ENCODE measurements at regions not wholly inside any gene's neighbourhood (a gene's known extent, or its start where the extent isn't known, plus 50 kb on each side); places are given as distances from the start of the nearest gene placed in this dataset.
"Not testable (repeated sequence)": the region's sequence is repeated elsewhere in the genome, so short reads cannot be mapped to it uniquely, and the experiment has no call there.

- no peak for DNase-seq
Observed at GRCh38 chr3:182479419-182480336, 313.6 kb upstream of the ATP11B start.

DNA sequence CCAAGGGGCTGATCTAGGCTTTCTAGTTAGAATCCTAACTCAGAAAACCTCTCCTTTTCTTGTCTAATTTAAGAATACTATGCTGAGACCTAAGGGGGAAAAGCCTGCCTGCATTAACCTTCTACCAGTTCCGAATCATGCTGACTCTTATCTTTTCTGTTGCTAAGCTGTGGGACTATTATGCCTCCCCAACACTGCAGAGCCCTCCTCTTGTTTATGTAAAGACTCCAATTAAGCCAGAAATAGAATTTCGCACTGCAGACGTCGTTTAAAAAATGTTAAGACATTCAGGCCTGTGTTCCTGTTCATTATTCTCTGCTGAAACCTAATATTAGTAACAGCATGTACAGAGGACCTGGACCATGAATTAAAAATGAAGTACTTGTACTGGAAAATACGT, 310.6 kb upstream of the ATP11B start:
- no peak for DNase-seq

GRCh38 chr3:182484682-182485081, 308.6 kb upstream of the ATP11B start:
- DNase-seq: no peak

- DNase-seq: no peak
Observed at GRCh38 chr3:182485301-182485700, 308.0 kb upstream of the ATP11B start.

DNA sequence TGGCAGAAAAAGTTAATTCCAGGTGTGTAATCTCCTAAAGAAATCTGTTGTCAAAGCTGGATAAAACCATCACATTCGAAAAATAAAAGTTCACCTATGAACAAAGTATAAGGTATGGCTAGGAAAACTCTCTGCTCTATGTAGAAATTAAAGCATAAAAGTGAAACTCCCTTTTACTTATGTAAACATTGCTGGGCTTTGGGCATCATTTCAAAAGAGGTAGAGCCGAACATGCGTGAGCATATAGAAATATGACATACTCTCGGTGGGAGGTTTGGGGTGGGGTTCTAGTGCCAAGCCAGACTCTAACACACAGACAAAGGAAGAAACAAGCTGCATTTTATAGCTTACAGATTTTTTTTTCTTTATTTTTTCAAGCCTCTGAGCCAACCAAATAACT, 306.8 kb upstream of the ATP11B start:
- no peak for DNase-seq

DNA sequence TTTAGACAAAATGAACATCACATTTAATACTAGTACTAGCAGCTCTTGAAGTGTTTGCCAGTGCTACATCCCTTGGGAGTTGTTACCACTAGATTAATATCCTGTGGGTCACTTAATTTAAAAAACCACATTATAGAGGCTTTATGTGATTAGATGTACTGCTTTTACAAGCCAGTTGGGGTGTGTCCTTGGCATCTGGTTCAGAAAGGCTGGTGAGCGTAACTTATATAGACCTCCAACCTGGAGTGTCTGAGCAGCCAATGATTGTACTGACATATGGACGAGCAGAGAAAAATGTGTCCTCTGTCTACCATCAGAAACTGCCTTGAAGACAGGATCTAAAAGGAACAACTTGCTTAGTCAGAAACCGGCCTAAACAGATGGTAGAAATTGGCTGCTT, 306.2 kb upstream of the ATP11B start:
- DNase-seq: peak; percentile 73

GRCh38 chr3:182487611-182488010, 305.7 kb upstream of the ATP11B start:
- DNase-seq: no peak

- DNase-seq: peak; percentile 41
Observed at GRCh38 chr3:182490596-182491491, 302.5 kb upstream of the ATP11B start.

GRCh38 chr3:182491577-182491976, 301.7 kb upstream of the ATP11B start:
- no peak for DNase-seq

GRCh38 chr3:182492536-182492935, 300.8 kb upstream of the ATP11B start:
- no peak for DNase-seq

- DNase-seq: no peak
Observed at GRCh38 chr3:182500289-182500688, 293.0 kb upstream of the ATP11B start.

DNA sequence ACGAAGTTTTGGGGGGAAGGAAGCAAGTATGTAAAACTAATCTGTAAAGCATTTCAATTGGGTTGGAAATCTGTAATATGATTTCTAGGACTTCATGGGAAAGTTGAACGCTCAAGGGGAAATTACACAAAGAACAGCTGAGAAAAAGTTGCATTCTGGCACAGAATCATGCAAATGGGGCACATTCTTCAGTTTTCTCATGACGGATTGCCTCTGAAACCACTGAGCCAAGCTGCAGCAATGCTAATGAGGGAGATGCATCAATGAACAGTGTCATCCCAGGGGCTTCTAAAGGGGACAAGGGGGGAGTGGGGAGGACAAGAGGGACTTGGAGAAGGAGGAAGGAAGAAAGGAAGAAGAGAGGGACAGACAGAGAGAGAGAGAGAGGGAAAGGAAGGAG, 291.4 kb upstream of the ATP11B start:
- no peak for DNase-seq

GRCh38 chr3:182503401-182503800, 289.9 kb upstream of the ATP11B start:
- no peak for DNase-seq

DNA sequence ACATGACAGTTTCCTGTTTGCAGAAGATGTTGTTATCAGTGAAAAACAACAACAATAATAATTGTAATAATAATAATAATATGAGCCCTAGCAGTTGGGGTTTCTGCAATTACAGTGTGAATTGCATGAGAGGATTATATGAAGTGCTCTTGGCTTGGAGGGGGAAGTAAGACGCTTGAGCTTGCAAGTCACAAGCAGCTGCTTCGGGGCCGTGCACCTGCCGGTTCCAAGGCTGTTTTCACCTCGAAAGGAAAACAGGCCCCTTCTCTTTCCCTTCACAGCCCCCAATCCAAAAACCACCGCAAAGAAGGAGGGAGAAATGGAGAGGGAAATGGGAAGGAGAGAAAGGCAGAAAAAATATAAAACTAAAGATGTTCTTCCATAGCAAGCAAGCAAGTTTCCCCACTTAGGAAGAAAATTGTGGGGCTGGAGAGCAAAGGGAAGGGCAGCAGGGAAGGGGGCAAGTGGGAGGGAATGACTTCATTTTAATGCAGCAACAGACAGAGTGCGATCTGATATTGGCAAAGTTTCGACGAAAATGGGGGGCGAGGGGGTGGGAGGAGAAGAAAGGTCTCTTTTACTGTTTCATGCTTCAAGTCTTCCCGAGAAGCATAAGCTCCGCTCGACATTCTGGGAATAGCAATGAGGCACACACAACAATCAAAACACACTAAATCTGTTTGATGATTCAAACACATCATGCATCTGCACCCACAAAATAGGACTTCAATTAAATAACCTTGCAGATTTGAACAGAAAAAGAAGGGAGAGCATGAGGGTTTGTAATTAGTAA, 284.2 kb upstream of the ATP11B start:
- no peak for DNase-seq

DNA sequence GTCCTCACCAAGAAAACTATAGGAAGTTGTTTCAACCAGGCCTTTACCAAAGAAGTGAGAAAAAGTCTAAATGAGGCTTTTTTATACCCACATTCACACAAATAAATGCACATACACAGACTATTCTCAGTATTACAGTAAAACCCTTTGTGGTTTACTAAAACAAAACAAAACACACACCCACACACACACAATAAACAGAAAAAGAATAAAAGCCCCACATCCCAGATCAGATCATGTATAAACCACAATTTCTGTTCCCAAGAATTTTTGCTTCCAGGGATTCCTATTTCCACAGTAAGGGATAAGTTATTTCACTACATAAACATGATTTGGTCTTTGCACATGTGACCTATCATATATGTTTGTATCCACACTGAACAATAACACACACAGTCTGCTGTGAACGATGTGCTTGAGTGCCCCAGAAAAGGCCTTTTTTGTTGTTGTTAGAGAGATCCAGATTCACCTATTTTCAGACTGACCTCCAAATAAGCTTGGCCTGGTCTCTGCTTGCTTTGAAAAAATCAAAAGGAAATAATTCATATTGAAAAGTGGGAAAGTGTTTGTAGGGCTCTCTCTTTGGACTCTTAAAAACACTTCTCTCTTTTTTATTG, 283.4 kb upstream of the ATP11B start:
- no peak for DNase-seq

- DNase-seq: no peak
Observed at GRCh38 chr3:182514236-182514964, 278.9 kb upstream of the ATP11B start.

DNA sequence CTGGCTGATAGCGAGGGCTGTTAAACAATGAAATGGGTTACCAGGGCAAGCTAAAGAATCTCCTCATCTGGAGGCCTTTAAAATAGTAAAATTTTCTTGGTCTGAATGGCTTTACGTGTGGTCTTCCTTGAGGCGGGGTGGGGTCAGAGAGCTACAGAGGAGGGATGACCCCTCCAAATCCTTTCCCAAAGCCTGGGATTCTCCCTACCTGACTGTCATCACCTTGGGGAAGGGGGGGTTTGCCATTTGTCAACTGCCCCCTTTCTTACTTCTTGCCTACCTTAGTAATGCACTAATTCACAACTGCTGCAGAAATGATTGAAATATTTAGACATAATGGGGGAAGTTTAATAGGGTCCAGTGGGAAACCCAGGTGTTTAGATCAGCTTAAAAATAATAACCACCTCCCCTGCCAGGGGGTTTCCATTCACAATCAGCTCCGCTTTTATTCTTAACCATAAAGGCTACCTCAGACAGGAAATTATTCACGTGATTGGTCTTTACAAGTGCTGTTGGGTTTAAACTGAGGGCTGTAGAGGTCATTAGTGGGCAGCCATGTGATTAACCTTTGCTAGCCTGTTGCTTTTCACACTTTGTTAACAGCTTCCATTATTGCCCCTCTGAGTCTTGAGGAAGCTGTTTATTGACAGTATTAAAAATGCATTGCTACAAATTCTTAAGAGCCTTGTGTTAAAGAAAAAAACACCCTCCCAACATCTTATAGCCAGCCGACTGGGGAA, 276.5 kb upstream of the ATP11B start:
- DNase-seq: no peak

DNA sequence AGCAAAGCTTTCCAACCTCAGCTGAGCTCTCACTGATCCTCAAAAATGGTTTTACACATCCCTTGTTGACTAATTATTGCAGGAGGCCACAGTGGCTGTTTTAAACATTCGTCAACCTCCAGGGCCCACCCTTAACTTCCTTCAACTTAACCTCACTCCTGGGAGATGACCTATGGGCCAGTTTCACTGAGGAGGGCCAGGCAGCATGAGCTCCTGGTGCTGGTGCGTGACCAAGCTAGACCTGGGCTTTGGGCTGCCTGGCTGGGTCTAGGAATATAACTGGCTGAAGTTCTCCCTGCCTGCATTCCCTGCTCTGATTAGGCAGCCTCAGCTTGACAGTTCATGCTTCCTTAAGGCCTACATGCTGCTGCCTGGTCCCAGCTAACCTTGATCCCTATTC, 273.7 kb upstream of the ATP11B start:
- DNase-seq: no peak

DNA sequence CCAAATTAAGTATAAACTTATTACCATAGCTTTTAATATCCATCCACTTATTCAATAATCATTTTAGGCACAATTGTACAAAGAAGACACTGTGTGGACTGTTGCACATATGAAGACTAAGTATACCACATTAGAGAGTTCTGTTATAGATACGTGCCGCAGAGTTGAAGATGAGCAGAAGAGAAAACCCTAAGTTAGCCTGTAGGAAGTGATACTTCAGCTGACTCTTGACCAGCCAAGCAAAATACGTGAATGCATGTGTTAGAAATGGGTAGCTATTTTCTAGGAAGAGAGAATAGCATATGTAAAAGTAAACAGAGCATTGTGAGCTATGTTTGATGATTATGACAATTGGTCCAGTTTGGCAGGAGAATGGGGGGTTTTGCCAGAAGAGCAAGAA, 272.0 kb upstream of the ATP11B start:
- no peak for DNase-seq

GRCh38 chr3:182523424-182523823, 269.9 kb upstream of the ATP11B start:
- not testable (repeated sequence) for DNase-seq

GRCh38 chr3:182523836-182524235, 269.5 kb upstream of the ATP11B start:
- no peak for DNase-seq

All from NCI-H1694 treated with DMSO at 0.1 percent for 48 hours (cell line).